ENCODE measurements at regions not wholly inside any gene's neighbourhood (a gene's known extent, or its start where the extent isn't known, plus 50 kb on each side); places are given as distances from the start of the nearest gene placed in this dataset.

GRCh38 chr5:44252545-44252944, 136.7 kb downstream of the FGF10 start:
- ATAC-seq (no peak), DNase-seq (no peak)
- Mint-ChIP-seq H3K36me3 (no peaks in the 10 kb centered on the region), H3K4me1 (no peaks in the 10 kb centered on the region), H3K27me3 (no peaks in the 10 kb centered on the region), H3K9me3 (ENCODE audit: low read depth) (peaks cover 3% of the 10 kb centered on the region), H3K4me3 (no peak overlapping the region), H3K27ac (no peak overlapping the region)
- CTCF ChIA-PET, result no interaction called here

GRCh38 chr5:44246986-44247385, 142.2 kb downstream of the FGF10 start:
- Mint-ChIP-seq H3K36me3 (no peaks in the 10 kb centered on the region), H3K27ac (no peak overlapping the region), H3K4me1 (no peaks in the 10 kb centered on the region), H3K4me3 (no peak overlapping the region), H3K27me3 (no peaks in the 10 kb centered on the region), H3K9me3 (ENCODE audit: low read depth) (peaks cover 8% of the 10 kb centered on the region)
- CTCF ChIA-PET, result no interaction called here
- DNase-seq (no peak), ATAC-seq (no peak)

- Mint-ChIP-seq H3K4me3 (no peak overlapping the region), H3K27me3 (no peaks in the 10 kb centered on the region), H3K4me1 (no peaks in the 10 kb centered on the region), H3K36me3 (no peaks in the 10 kb centered on the region), H3K27ac (no peak overlapping the region), H3K9me3 (ENCODE audit: low read depth) (peaks cover 8% of the 10 kb centered on the region)
- CTCF ChIA-PET, result no interaction called here
- DNase-seq, result no peak
- no peak for ATAC-seq
Measured at GRCh38 chr5:44245935-44246334, 143.3 kb downstream of the FGF10 start.

GRCh38 chr5:44242791-44243190, 146.4 kb downstream of the FGF10 start:
- Mint-ChIP-seq H3K27me3 (no peaks in the 10 kb centered on the region), H3K4me1 (no peaks in the 10 kb centered on the region), H3K36me3 (no peaks in the 10 kb centered on the region), H3K9me3 (ENCODE audit: low read depth) (peaks cover 5% of the 10 kb centered on the region), H3K27ac (no peak overlapping the region), H3K4me3 (no peak overlapping the region)
- CTCF ChIA-PET, result no interaction called here
- no peak for ATAC-seq
- no peak for DNase-seq

- Mint-ChIP-seq H3K36me3 (no peaks in the 10 kb centered on the region), H3K4me3 (no peak overlapping the region), H3K27ac (no peak overlapping the region), H3K27me3 (no peaks in the 10 kb centered on the region), H3K4me1 (no peaks in the 10 kb centered on the region), H3K9me3 (ENCODE audit: low read depth) (no peaks in the 10 kb centered on the region)
- DNase-seq (no peak), ATAC-seq (no peak)
- CTCF ChIA-PET, result no interaction called here
Measured at GRCh38 chr5:44236040-44236439, 153.2 kb downstream of the FGF10 start.

- H3K4me1 Mint-ChIP-seq, result no peaks in the 10 kb centered on the region
- no peak overlapping the region for H3K4me3 Mint-ChIP-seq
- no peaks in the 10 kb centered on the region for H3K27me3 Mint-ChIP-seq
- H3K36me3 Mint-ChIP-seq, result no peaks in the 10 kb centered on the region
- CTCF ChIA-PET, result no interaction called here
- ATAC-seq, result no peak
- H3K9me3 Mint-ChIP-seq (ENCODE audit: low read depth), result no peaks in the 10 kb centered on the region
- no peak overlapping the region for H3K27ac Mint-ChIP-seq
- no peak for DNase-seq
Measured at GRCh38 chr5:44233691-44234090, 155.5 kb downstream of the FGF10 start.

GRCh38 chr5:44225231-44226160, 163.7 kb downstream of the FGF10 start:
- peaks cover 6% of the 10 kb centered on the region for H3K9me3 Mint-ChIP-seq (ENCODE audit: low read depth)
- no peak overlapping the region for H3K4me3 Mint-ChIP-seq
- H3K4me1 Mint-ChIP-seq, result no peaks in the 10 kb centered on the region
- ATAC-seq (no peak), DNase-seq (no peak)
- H3K27ac Mint-ChIP-seq, result no peak overlapping the region
- CTCF ChIA-PET, result no interaction called here
- H3K27me3 Mint-ChIP-seq, result no peaks in the 10 kb centered on the region
- H3K36me3 Mint-ChIP-seq, result no peaks in the 10 kb centered on the region

GRCh38 chr5:44199408-44199807, 189.8 kb downstream of the FGF10 start:
- CTCF ChIA-PET, result no interaction called here
- no peaks in the 10 kb centered on the region for H3K4me1 Mint-ChIP-seq

GRCh38 chr5:44189255-44189654, 200.0 kb downstream of the FGF10 start:
- H3K4me3 Mint-ChIP-seq, result no peak overlapping the region

More at GRCh38 chr5:44199408-44199807, 189.8 kb downstream of the FGF10 start:
- no peak for DNase-seq
- no peaks in the 10 kb centered on the region for H3K27me3 Mint-ChIP-seq
- H3K36me3 Mint-ChIP-seq, result no peaks in the 10 kb centered on the region
- H3K4me3 Mint-ChIP-seq, result no peak overlapping the region
- H3K9me3 Mint-ChIP-seq (ENCODE audit: low read depth), result no peaks in the 10 kb centered on the region
- ATAC-seq, result no peak
- no peak overlapping the region for H3K27ac Mint-ChIP-seq

GRCh38 chr5:44187973-44188372, 201.2 kb downstream of the FGF10 start:
- no peaks in the 10 kb centered on the region for H3K27me3 Mint-ChIP-seq
- DNase-seq, result no peak
- peaks cover 3% of the 10 kb centered on the region for H3K9me3 Mint-ChIP-seq (ENCODE audit: low read depth)
- CTCF ChIA-PET, result no interaction called here
- ATAC-seq, result no peak
- no peaks in the 10 kb centered on the region for H3K36me3 Mint-ChIP-seq
- no peak overlapping the region for H3K27ac Mint-ChIP-seq
- no peak overlapping the region for H3K4me3 Mint-ChIP-seq
- H3K4me1 Mint-ChIP-seq, result no peaks in the 10 kb centered on the region

More at GRCh38 chr5:44189255-44189654, 200.0 kb downstream of the FGF10 start:
- no peak for ATAC-seq
- DNase-seq, result no peak
- Mint-ChIP-seq H3K27me3 (no peaks in the 10 kb centered on the region), H3K36me3 (no peaks in the 10 kb centered on the region), H3K9me3 (ENCODE audit: low read depth) (peaks cover 6% of the 10 kb centered on the region), H3K27ac (no peak overlapping the region), H3K4me1 (no peaks in the 10 kb centered on the region)
- CTCF ChIA-PET, result no interaction called here

- Mint-ChIP-seq H3K27me3 (no peaks in the 10 kb centered on the region), H3K4me3 (no peak overlapping the region), H3K36me3 (no peaks in the 10 kb centered on the region), H3K9me3 (ENCODE audit: low read depth) (peaks cover 8% of the 10 kb centered on the region), H3K4me1 (no peaks in the 10 kb centered on the region), H3K27ac (no peak overlapping the region)
- CTCF ChIA-PET, result no interaction called here
- DNase-seq (no peak), ATAC-seq (no peak)
Measured at GRCh38 chr5:44183753-44184152, 205.5 kb downstream of the FGF10 start.

GRCh38 chr5:44183312-44183711, 205.9 kb downstream of the FGF10 start:
- DNase-seq, result no peak
- no peaks in the 10 kb centered on the region for H3K27me3 Mint-ChIP-seq
- no peak overlapping the region for H3K27ac Mint-ChIP-seq
- no peaks in the 10 kb centered on the region for H3K4me1 Mint-ChIP-seq
- CTCF ChIA-PET, result no interaction called here
- no peaks in the 10 kb centered on the region for H3K36me3 Mint-ChIP-seq
- peaks cover 8% of the 10 kb centered on the region for H3K9me3 Mint-ChIP-seq (ENCODE audit: low read depth)
- no peak overlapping the region for H3K4me3 Mint-ChIP-seq
- no peak for ATAC-seq

GRCh38 chr5:44178414-44178813, 210.8 kb downstream of the FGF10 start:
- CTCF ChIA-PET, result no interaction called here
- no peak for DNase-seq
- Mint-ChIP-seq H3K4me3 (no peak overlapping the region), H3K4me1 (no peaks in the 10 kb centered on the region), H3K9me3 (ENCODE audit: low read depth) (peaks cover 5% of the 10 kb centered on the region), H3K27me3 (no peaks in the 10 kb centered on the region), H3K27ac (no peak overlapping the region), H3K36me3 (no peaks in the 10 kb centered on the region)
- ATAC-seq, result no peak

- Mint-ChIP-seq H3K9me3 (ENCODE audit: low read depth) (peaks cover 9% of the 10 kb centered on the region), H3K27me3 (no peaks in the 10 kb centered on the region), H3K36me3 (no peaks in the 10 kb centered on the region), H3K4me1 (no peaks in the 10 kb centered on the region), H3K27ac (no peak overlapping the region), H3K4me3 (no peak overlapping the region)
- DNase-seq (no peak), ATAC-seq (no peak)
- CTCF ChIA-PET, result no interaction called here
Measured at GRCh38 chr5:44167540-44167939, 221.7 kb downstream of the FGF10 start.
